Fibroblast of the aortic adventitia (primary cell): ENCODE measurements at regions not wholly inside any gene's neighbourhood (a gene's known extent, or its start where the extent isn't known, plus 50 kb on each side); places are given as distances from the start of the nearest gene placed in this dataset.
"Not testable (repeated sequence)": the region's sequence is repeated elsewhere in the genome, so short reads cannot be mapped to it uniquely, and the experiment has no call there.

Experiments
- DNase-seq: peaks from one replicate; pipeline ENCODE4 v3.0.0-alpha.2; 2010; ENCODE audit warnings: low read depth
- H3K4me3 ChIP-seq: 2 replicates; pipeline ENCODE4 v1.5.1; 2011; ENCODE audit warnings: low read depth, mild to moderate bottlenecking, control low read depth, low read length, moderate library complexity
- CTCF ChIP-seq: IDR thresholded peaks from 2 replicates; pipeline ENCODE4 v1.5.1; 2011; ENCODE audit warnings: mild to moderate bottlenecking, low read length, control low read depth, inconsistent platforms; ENCODE audit not compliant: insufficient read depth

- H3K4me3 ChIP-seq: no peak overlapping the region
- no peak for TF ChIP-seq CTCF
- DNase-seq: no peak
Observed at GRCh38 chrX:39484159-39485068, 613.3 kb downstream of the BCOR start.

- H3K4me3 ChIP-seq: no peak overlapping the region
- no peak for TF ChIP-seq CTCF
- DNase-seq: no peak
Observed at GRCh38 chrX:39487166-39487968, 610.4 kb downstream of the BCOR start.

GRCh38 chrX:39487969-39488330, 609.8 kb downstream of the BCOR start:
- H3K4me3 ChIP-seq: no peak overlapping the region
- no peak for TF ChIP-seq CTCF
- DNase-seq: no peak

GRCh38 chrX:39491548-39492297, 606.0 kb downstream of the BCOR start:
- no peak for TF ChIP-seq CTCF
- no peak overlapping the region for H3K4me3 ChIP-seq
- no peak for DNase-seq

- H3K4me3 ChIP-seq: no peak overlapping the region
- no peak for DNase-seq
- no peak for TF ChIP-seq CTCF
Observed at GRCh38 chrX:39492497-39493162, 605.1 kb downstream of the BCOR start.

GRCh38 chrX:39493168-39493567, 604.6 kb downstream of the BCOR start:
- no peak for DNase-seq
- no peak for TF ChIP-seq CTCF
- no peak overlapping the region for H3K4me3 ChIP-seq

- H3K4me3 ChIP-seq, DNase-seq: not testable (repeated sequence)
Observed at GRCh38 chrX:39497117-39497516, 600.6 kb downstream of the BCOR start.
